HepG2 (cell line): ENCODE measurements at regions not wholly inside any gene's neighbourhood (a gene's known extent, or its start where the extent isn't known, plus 50 kb on each side); places are given as distances from the start of the nearest gene placed in this dataset.

Source experiments
- ATAC-seq: fragments of 200-7000 bp; cut with Tn5 transposase; 3 replicates; pipeline ENCODE4 v1.9.1; 2020; ENCODE audit warnings: mild to moderate bottlenecking, moderate library complexity
- BruUV-seq: library from RNA; stranded (reverse); fragments of 400-500 nt; replicated peaks from 2 replicates; lab custom pipeline; 2021; lab: Mats Ljungman, UMichigan
- CTCF ChIA-PET: fragments of 300-600 bp; formaldehyde crosslinking; extraction: SDS; loops from one replicate; lab custom pipeline; 2021; ENCODE audit warnings: low total read pairs, inconsistent platforms, low intra/inter-chr PET ratio; lab: Yijun Ruan, JAX
- POLR2A ChIA-PET: fragments of 350-600 bp; sonication (Branson Sonifier 250); formaldehyde crosslinking; loops from one replicate; lab custom pipeline; 2020; ENCODE audit warnings: antibody characterized with exemption, inconsistent platforms; lab: Yijun Ruan, JAX
- DNase-seq: peaks from one replicate; pipeline ENCODE4 v3.0.0-alpha.2; 2015; ENCODE audit warnings: low spot score
- FAIRE-seq: peaks from 3 replicates; lab custom pipeline; 2011; peaks lifted over from hg19 to GRCh38; lab: Jason Lieb, UNC
- H2AFZ ChIP-seq: one replicate; pipeline ENCODE4 v1.6.1; 2011; ENCODE audit warnings: low read length, inconsistent platforms
- H3K27ac ChIP-seq: fragments of 300-600 bp; 3 replicates; pipeline ENCODE4 v1.8.0; 2011; ENCODE audit warnings: mixed run types, mild to moderate bottlenecking, mixed read lengths, low read length, inconsistent platforms; ENCODE audit not compliant: insufficient read depth; ENCODE audit errors: extremely low read length
- H3K27me3 ChIP-seq, 2 experiments: fragments of 200-600 bp in 1 of 2; 2 replicates in 1 of 2; 3 replicates in 1 of 2; pipeline versions ENCODE4 v1.6.0 to v1.8.0; 2011; ENCODE audit warnings: low read length in 2 of 2, mild to moderate bottlenecking in 2 of 2, moderate library complexity in 2 of 2, inconsistent platforms in 1 of 2; ENCODE audit not compliant: insufficient read depth in 2 of 2, control insufficient read depth in 1 of 2
- H3K36me3 ChIP-seq, 2 experiments: fragments of 200-600 bp in 1 of 2; replicated peaks in 1 of 2; 2 replicates in 1 of 2; 3 replicates in 1 of 2; pipeline versions ENCODE4 v1.5.1 to v1.8.0; 2011; ENCODE audit warnings: low read length in 2 of 2, inconsistent platforms in 1 of 2; ENCODE audit not compliant: insufficient read depth in 2 of 2, control insufficient read depth in 1 of 2
- H3K4me1 ChIP-seq: 2 replicates; pipeline ENCODE4 v1.5.1; 2012; ENCODE audit warnings: low read length, inconsistent platforms; ENCODE audit not compliant: insufficient read depth
- H3K4me2 ChIP-seq: 2 replicates; pipeline ENCODE4 v1.6.0; 2011; ENCODE audit warnings: low read depth, low read length, inconsistent platforms
- H3K4me3 ChIP-seq, 3 experiments: fragments of 200-600 bp in 1 of 3; sonication (generic), shearing (Covaris generic) in 1 of 3; replicated peaks in 1 of 3; 2 replicates each; pipeline ENCODE4 v1.5.1; 2011 to 2016; ENCODE audit warnings: low read length in 3 of 3, inconsistent platforms in 2 of 3, low read depth in 2 of 3, mild to moderate bottlenecking in 2 of 3, control low read depth in 1 of 3, mixed read lengths in 1 of 3; ENCODE audit not compliant: insufficient read depth in 1 of 3
- H3K79me2 ChIP-seq: one replicate; pipeline ENCODE4 v1.6.1; 2011; ENCODE audit warnings: low read length, inconsistent platforms; ENCODE audit not compliant: insufficient read depth
- H3K9ac ChIP-seq: 2 replicates; pipeline ENCODE4 v1.6.0; 2011; ENCODE audit warnings: mild to moderate bottlenecking, low read depth, low read length, inconsistent platforms; ENCODE audit not compliant: insufficient read depth
- H3K9me3 ChIP-seq: 2 replicates; pipeline ENCODE4 v1.5.1; 2012; ENCODE audit warnings: mild to moderate bottlenecking, low read length
- H4K20me1 ChIP-seq: 2 replicates; pipeline ENCODE4 v1.6.0; 2011; ENCODE audit warnings: inconsistent platforms, mild to moderate bottlenecking, low read length, moderate library complexity; ENCODE audit not compliant: insufficient read depth
- FOXP1 ChIP-seq, 2 experiments: fragments of 450-650 bp in 1 of 2; IDR thresholded peaks; 2 replicates each; pipeline ENCODE4 v1.6.1; 2017 to 2018; ENCODE audit warnings: antibody characterized with exemption in 1 of 2
- HDAC1 ChIP-seq: sonication (generic); formaldehyde crosslinking; IDR thresholded peaks from 2 replicates; pipeline ENCODE4 v1.5.1; 2020; ENCODE audit warnings: mild to moderate bottlenecking, missing genetic modification reagents
- KLF13 ChIP-seq: sonication (generic); formaldehyde crosslinking; IDR thresholded peaks from 2 replicates; pipeline ENCODE4 v1.4.0; 2020; ENCODE audit warnings: mild to moderate bottlenecking, missing genetic modification reagents
- NFIB ChIP-seq: sonication (generic); formaldehyde crosslinking; IDR thresholded peaks from 2 replicates; pipeline ENCODE4 v1.9.0; 2021; ENCODE audit warnings: missing genetic modification reagents, mild to moderate bottlenecking, borderline replicate concordance
- RARA ChIP-seq: IDR thresholded peaks from 2 replicates; pipeline ENCODE4 v1.6.1; 2016; ENCODE audit warnings: missing genetic modification reagents, missing compliant biosample characterization
- U2AF2 ChIP-seq: fragments of 200-400 bp; formaldehyde crosslinking; IDR thresholded peaks from 2 replicates; pipeline ENCODE4 v1.6.1; 2017; ENCODE audit warnings: low read depth, mild to moderate bottlenecking, low read length
- ZNF564 ChIP-seq: sonication (generic); formaldehyde crosslinking; IDR thresholded peaks from 2 replicates; pipeline ENCODE4 v1.8.1; 2023; ENCODE audit warnings: mild to moderate bottlenecking, missing genetic modification reagents
- ZNF891 ChIP-seq: sonication (generic); formaldehyde crosslinking; IDR thresholded peaks from 2 replicates; pipeline ENCODE4 v1.5.0; 2020; ENCODE audit warnings: mild to moderate bottlenecking, missing genetic modification reagents
- WGBS: methylation state at CpG from one replicate; pipeline ENCODE4 v1.1.6; 2017; ENCODE audit warnings: low lambda C conversion rate; 5-methylcytosine and 5-hydroxymethylcytosine counted together
- in situ Hi-C: cut with HindIII; loops from 2 replicates; pipeline ENCODE4 v1.10.0; 2017; ENCODE audit warnings: low pct_unique_long_range_greater_than_20kb; ENCODE audit not compliant: extremely low pct_ligation_motif_present
- intact Hi-C: fragments of 100-400 bp; cut with micrococcal nuclease; formaldehyde crosslinking; loops from one replicate; pipeline ENCODE4 v1.10.0; 2022; ENCODE audit not compliant: unreplicated experiment
- TF ChIP-seq, protein P1 (sequence below): sonication (generic); formaldehyde crosslinking; IDR thresholded peaks from 2 replicates; pipeline ENCODE4 v1.4.0; 2020; ENCODE audit warnings: missing genetic modification reagents, mild to moderate bottlenecking, borderline replicate concordance
- TF ChIP-seq, protein P2 (sequence below): IDR thresholded peaks from 2 replicates; pipeline ENCODE4 v1.6.1; 2012; ENCODE audit warnings: low read depth, low read length, improper control_type of control experiment
- TF ChIP-seq, protein P3 (sequence below): sonication (generic); formaldehyde crosslinking; IDR thresholded peaks from 2 replicates; pipeline ENCODE4 v1.4.0; 2020; ENCODE audit warnings: missing genetic modification reagents

DNA sequence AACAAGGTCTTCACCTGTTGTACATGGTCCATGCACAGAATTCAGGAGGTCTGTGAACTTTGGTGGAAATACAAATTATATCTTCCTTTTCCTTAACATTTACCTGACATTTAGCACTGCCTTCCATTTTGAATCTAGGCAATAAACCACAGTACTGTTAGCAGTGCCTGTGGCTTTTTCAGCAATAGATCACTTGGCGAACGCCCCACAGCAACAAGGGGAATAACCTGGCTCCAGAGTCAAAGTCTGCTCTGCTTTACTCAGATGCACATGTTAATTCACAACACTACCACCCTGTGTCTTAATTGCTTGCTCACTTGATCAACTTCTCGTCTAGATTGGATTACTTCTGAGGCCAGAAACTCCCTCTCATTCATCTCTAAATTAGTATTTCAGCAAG is 414.6 kb upstream of the PROK2 start:
- Histone ChIP-seq H3K36me3 (no peaks in the 10 kb centered on the region), H3K27ac (no peak overlapping the region), H3K4me2 (no peak overlapping the region), H3K79me2 (no peaks in the 10 kb centered on the region), H4K20me1 (no peaks in the 10 kb centered on the region), H3K4me1 (no peaks in the 10 kb centered on the region), H3K4me3 (no peak overlapping the region), H3K9me3 (no peaks in the 10 kb centered on the region; the same call in 1 of the 2 replicates), H3K27me3 (no peaks in the 10 kb centered on the region), H3K9ac (no peak overlapping the region), H2AFZ (no peak overlapping the region)
- POLR2A ChIA-PET: no interaction called here
- CTCF ChIA-PET: no interaction called here
- TF ChIP-seq ZNF564 (CRISPR knock-in tag): no peak
- TF ChIP-seq FOXP1 (IDR thresholded peaks at IDR 0.05): no peak
- TF ChIP-seq FOXP1 (CRISPR knock-in tag; IDR thresholded peaks at IDR 0.05): no peak
- TF ChIP-seq NFIB: no peak
- no peak for TF ChIP-seq ZNF891 (CRISPR knock-in tag)
- no peak for TF ChIP-seq RARA
- BruUV-seq: no TSS peak
- in situ Hi-C loops (no loop called here), intact Hi-C loops (no loop called here)
- FAIRE-seq: no peak
- ATAC-seq: no peak
- DNase-seq: no peak
- 49% methylated on average over 3 of the region's 3 CpGs for WGBS

DNA sequence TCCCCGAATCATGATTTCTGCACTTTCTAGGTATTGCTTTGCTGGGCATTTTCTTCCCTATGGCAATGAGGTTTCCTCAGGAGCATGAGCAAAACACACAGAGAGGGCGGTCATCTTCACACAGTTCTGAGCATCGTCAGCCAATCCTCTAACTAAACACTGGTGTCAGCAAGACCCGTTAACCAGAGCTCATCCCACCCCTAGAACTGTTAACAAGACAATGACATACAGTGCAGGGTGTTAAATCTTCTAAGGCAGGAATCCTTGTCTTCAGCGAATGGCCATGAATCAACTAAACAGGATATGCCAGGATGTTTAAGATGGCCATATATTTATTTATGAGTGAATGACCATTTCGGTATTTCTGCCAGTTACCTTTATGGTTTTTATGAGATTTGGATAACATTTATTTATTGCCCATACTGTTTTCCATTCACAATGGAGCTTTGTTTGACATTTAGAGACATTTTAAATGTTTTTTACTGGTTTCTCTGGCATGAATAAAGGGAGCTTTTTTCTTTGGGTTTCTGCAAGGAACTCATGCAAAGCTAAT is 411.5 kb upstream of the PROK2 start:
- H3K27ac ChIP-seq: no peak overlapping the region
- no peak for DNase-seq
- H3K4me1 ChIP-seq: no peaks in the 10 kb centered on the region
- in situ Hi-C loops (no loop called here), intact Hi-C loops (no loop called here)
- CTCF ChIA-PET: no interaction called here
- H3K4me2 ChIP-seq: no peak overlapping the region
- ATAC-seq: no peak
- no peak overlapping the region for H2AFZ ChIP-seq
- H3K79me2 ChIP-seq: no peaks in the 10 kb centered on the region
- no peaks in the 10 kb centered on the region for H4K20me1 ChIP-seq
- WGBS: 39% methylated on average over 6 of the region's 6 CpGs
- no peak overlapping the region for H3K9ac ChIP-seq
- POLR2A ChIA-PET: no interaction called here
- BruUV-seq: no TSS peak
- no peaks in the 10 kb centered on the region for H3K36me3 ChIP-seq
- no peak overlapping the region for H3K4me3 ChIP-seq
- no peak for FAIRE-seq
- no peaks in the 10 kb centered on the region for H3K27me3 ChIP-seq
- H3K9me3 ChIP-seq: peaks cover 8% of the 10 kb centered on the region
- TF ChIP-seq, protein P1, sequence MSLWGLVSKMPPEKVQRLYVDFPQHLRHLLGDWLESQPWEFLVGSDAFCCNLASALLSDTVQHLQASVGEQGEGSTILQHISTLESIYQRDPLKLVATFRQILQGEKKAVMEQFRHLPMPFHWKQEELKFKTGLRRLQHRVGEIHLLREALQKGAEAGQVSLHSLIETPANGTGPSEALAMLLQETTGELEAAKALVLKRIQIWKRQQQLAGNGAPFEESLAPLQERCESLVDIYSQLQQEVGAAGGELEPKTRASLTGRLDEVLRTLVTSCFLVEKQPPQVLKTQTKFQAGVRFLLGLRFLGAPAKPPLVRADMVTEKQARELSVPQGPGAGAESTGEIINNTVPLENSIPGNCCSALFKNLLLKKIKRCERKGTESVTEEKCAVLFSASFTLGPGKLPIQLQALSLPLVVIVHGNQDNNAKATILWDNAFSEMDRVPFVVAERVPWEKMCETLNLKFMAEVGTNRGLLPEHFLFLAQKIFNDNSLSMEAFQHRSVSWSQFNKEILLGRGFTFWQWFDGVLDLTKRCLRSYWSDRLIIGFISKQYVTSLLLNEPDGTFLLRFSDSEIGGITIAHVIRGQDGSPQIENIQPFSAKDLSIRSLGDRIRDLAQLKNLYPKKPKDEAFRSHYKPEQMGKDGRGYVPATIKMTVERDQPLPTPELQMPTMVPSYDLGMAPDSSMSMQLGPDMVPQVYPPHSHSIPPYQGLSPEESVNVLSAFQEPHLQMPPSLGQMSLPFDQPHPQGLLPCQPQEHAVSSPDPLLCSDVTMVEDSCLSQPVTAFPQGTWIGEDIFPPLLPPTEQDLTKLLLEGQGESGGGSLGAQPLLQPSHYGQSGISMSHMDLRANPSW: no peak
- TF ChIP-seq, protein P2, sequence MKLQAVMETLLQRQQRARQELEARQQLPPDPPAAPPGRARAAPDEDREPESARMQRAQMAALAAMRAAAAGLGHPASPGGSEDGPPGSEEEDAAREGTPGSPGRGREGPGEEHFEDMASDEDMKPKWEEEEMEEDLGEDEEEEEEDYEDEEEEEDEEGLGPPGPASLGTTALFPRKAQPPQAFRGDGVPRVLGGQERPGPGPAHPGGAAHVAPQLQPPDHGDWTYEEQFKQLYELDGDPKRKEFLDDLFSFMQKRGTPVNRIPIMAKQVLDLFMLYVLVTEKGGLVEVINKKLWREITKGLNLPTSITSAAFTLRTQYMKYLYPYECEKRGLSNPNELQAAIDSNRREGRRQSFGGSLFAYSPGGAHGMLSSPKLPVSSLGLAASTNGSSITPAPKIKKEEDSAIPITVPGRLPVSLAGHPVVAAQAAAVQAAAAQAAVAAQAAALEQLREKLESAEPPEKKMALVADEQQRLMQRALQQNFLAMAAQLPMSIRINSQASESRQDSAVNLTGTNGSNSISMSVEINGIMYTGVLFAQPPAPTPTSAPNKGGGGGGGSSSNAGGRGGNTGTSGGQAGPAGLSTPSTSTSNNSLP: no peak
- TF ChIP-seq HDAC1 (CRISPR knock-in tag) (no peak), U2AF2 (no peak), KLF13 (CRISPR knock-in tag) (no peak)
- TF ChIP-seq, protein P3, sequence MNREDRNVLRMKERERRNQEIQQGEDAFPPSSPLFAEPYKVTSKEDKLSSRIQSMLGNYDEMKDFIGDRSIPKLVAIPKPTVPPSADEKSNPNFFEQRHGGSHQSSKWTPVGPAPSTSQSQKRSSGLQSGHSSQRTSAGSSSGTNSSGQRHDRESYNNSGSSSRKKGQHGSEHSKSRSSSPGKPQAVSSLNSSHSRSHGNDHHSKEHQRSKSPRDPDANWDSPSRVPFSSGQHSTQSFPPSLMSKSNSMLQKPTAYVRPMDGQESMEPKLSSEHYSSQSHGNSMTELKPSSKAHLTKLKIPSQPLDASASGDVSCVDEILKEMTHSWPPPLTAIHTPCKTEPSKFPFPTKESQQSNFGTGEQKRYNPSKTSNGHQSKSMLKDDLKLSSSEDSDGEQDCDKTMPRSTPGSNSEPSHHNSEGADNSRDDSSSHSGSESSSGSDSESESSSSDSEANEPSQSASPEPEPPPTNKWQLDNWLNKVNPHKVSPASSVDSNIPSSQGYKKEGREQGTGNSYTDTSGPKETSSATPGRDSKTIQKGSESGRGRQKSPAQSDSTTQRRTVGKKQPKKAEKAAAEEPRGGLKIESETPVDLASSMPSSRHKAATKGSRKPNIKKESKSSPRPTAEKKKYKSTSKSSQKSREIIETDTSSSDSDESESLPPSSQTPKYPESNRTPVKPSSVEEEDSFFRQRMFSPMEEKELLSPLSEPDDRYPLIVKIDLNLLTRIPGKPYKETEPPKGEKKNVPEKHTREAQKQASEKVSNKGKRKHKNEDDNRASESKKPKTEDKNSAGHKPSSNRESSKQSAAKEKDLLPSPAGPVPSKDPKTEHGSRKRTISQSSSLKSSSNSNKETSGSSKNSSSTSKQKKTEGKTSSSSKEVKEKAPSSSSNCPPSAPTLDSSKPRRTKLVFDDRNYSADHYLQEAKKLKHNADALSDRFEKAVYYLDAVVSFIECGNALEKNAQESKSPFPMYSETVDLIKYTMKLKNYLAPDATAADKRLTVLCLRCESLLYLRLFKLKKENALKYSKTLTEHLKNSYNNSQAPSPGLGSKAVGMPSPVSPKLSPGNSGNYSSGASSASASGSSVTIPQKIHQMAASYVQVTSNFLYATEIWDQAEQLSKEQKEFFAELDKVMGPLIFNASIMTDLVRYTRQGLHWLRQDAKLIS (CRISPR knock-in tag): no peak
